GM18502 (cell line): ENCODE measurements at regions not wholly inside any gene's neighbourhood (a gene's known extent, or its start where the extent isn't known, plus 50 kb on each side); places are given as distances from the start of the nearest gene placed in this dataset.
"Not testable (repeated sequence)": the region's sequence is repeated elsewhere in the genome, so short reads cannot be mapped to it uniquely, and the experiment has no call there.

Experiments used
- ATAC-seq: cut with Tn5 transposase; IDR thresholded peaks from one replicate; pipeline ENCODE4 v1.9.1; 2021; ENCODE audit warnings: mild to moderate bottlenecking; ENCODE audit not compliant: unreplicated experiment, poor library complexity

- ATAC-seq: not testable (repeated sequence)
These were observed 111.5 kb upstream of the IKBKE start for GRCh38 chr1:206358771-206359170.

- not testable (repeated sequence) for ATAC-seq
These were observed 110.9 kb upstream of the IKBKE start for GRCh38 chr1:206359377-206359776.

- ATAC-seq: not testable (repeated sequence)
These were observed 108.2 kb upstream of the IKBKE start for GRCh38 chr1:206361978-206362543.

- ATAC-seq: not testable (repeated sequence)
These were observed 107.3 kb upstream of the IKBKE start for GRCh38 chr1:206362994-206363393.

GRCh38 chr1:206365271-206365670 is 105.0 kb upstream of the IKBKE start:
- not testable (repeated sequence) for ATAC-seq

- not testable (repeated sequence) for ATAC-seq
These were observed 104.1 kb upstream of the IKBKE start for GRCh38 chr1:206366131-206366530.

- not testable (repeated sequence) for ATAC-seq
These were observed 103.5 kb upstream of the IKBKE start for GRCh38 chr1:206366772-206367171.

- ATAC-seq: not testable (repeated sequence)
These were observed 102.2 kb upstream of the IKBKE start for GRCh38 chr1:206367955-206368622.

- ATAC-seq: not testable (repeated sequence)
These were observed 95.6 kb upstream of the IKBKE start for GRCh38 chr1:206374725-206375124.

GRCh38 chr1:206375552-206375951 is 94.7 kb upstream of the IKBKE start:
- ATAC-seq: not testable (repeated sequence)

GRCh38 chr1:206378506-206378905 is 91.8 kb upstream of the IKBKE start:
- not testable (repeated sequence) for ATAC-seq

- ATAC-seq: not testable (repeated sequence)
These were observed 91.0 kb upstream of the IKBKE start for GRCh38 chr1:206379245-206379644.

- not testable (repeated sequence) for ATAC-seq
These were observed 90.0 kb upstream of the IKBKE start for GRCh38 chr1:206380163-206380790.

GRCh38 chr1:206380791-206381610 is 89.3 kb upstream of the IKBKE start:
- not testable (repeated sequence) for ATAC-seq

- ATAC-seq: not testable (repeated sequence)
These were observed 86.1 kb upstream of the IKBKE start for GRCh38 chr1:206384029-206384807.

- not testable (repeated sequence) for ATAC-seq
These were observed 85.4 kb upstream of the IKBKE start for GRCh38 chr1:206384891-206385290.

GRCh38 chr1:206387631-206388030 is 82.6 kb upstream of the IKBKE start:
- not testable (repeated sequence) for ATAC-seq

- ATAC-seq: not testable (repeated sequence)
These were observed 78.4 kb upstream of the IKBKE start for GRCh38 chr1:206391903-206392302.

GRCh38 chr1:206397501-206397900 is 72.8 kb upstream of the IKBKE start:
- ATAC-seq: not testable (repeated sequence)

GRCh38 chr1:206398261-206398660 is 72.0 kb upstream of the IKBKE start:
- ATAC-seq: not testable (repeated sequence)
